ENCODE measurements at regions not wholly inside any gene's neighbourhood (a gene's known extent, or its start where the extent isn't known, plus 50 kb on each side); places are given as distances from the start of the nearest gene placed in this dataset.
"Not testable (repeated sequence)": the region's sequence is repeated elsewhere in the genome, so short reads cannot be mapped to it uniquely, and the experiment has no call there.

- Histone ChIP-seq H3K4me1 (ENCODE audit: low read length) (no peaks in the 10 kb centered on the region), H2AFZ (ENCODE audit: low read depth, low read length) (no peak overlapping the region), H3K27me3 (ENCODE audit: low read depth, low read length) (peaks cover 9% of the 10 kb centered on the region; the same call in 1 of the 2 replicates), H3K4me3 (ENCODE audit: low read length) (no peak overlapping the region), H4K20me1 (ENCODE audit: insufficient read depth, low read length) (no peaks in the 10 kb centered on the region), H3K36me3 (replicated peaks; ENCODE audit: low read depth, low read length) (no peaks in the 10 kb centered on the region), H3K79me2 (ENCODE audit: low read length) (no peaks in the 10 kb centered on the region), H3K27ac (ENCODE audit: low read length) (no peak overlapping the region), H3K9ac (ENCODE audit: low read length) (no peak overlapping the region), H3K9me3 (ENCODE audit: insufficient read depth, low read length) (no peaks in the 10 kb centered on the region), H3K4me2 (ENCODE audit: low read length) (no peak overlapping the region)
- TF ChIP-seq, protein P1, sequence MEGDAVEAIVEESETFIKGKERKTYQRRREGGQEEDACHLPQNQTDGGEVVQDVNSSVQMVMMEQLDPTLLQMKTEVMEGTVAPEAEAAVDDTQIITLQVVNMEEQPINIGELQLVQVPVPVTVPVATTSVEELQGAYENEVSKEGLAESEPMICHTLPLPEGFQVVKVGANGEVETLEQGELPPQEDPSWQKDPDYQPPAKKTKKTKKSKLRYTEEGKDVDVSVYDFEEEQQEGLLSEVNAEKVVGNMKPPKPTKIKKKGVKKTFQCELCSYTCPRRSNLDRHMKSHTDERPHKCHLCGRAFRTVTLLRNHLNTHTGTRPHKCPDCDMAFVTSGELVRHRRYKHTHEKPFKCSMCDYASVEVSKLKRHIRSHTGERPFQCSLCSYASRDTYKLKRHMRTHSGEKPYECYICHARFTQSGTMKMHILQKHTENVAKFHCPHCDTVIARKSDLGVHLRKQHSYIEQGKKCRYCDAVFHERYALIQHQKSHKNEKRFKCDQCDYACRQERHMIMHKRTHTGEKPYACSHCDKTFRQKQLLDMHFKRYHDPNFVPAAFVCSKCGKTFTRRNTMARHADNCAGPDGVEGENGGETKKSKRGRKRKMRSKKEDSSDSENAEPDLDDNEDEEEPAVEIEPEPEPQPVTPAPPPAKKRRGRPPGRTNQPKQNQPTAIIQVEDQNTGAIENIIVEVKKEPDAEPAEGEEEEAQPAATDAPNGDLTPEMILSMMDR (IDR thresholded peaks at IDR 0.05; ENCODE audit: low read depth, low read length), result no peak
Observed at GRCh38 chr15:91356083-91356482, 256.0 kb downstream of the SV2B start.

- H3K9me3 ChIP-seq (ENCODE audit: insufficient read depth, low read length), result no peaks in the 10 kb centered on the region
- no peak overlapping the region for H3K4me2 ChIP-seq (ENCODE audit: low read length)
- H4K20me1 ChIP-seq (ENCODE audit: insufficient read depth, low read length), result no peaks in the 10 kb centered on the region
- H3K4me3 ChIP-seq (ENCODE audit: low read length), result no peak overlapping the region
- no peaks in the 10 kb centered on the region for H3K36me3 ChIP-seq (replicated peaks; ENCODE audit: low read depth, low read length)
- H3K4me1 ChIP-seq (ENCODE audit: low read length), result no peaks in the 10 kb centered on the region
- no peak overlapping the region for H3K9ac ChIP-seq (ENCODE audit: low read length)
- no peak overlapping the region for H2AFZ ChIP-seq (ENCODE audit: low read depth, low read length)
- H3K27ac ChIP-seq (ENCODE audit: low read length), result no peak overlapping the region
- peaks cover 9% of the 10 kb centered on the region; the same call in 1 of the 2 replicates for H3K27me3 ChIP-seq (ENCODE audit: low read depth, low read length)
- no peak for TF ChIP-seq EZH2phosphoT487 (IDR thresholded peaks at IDR 0.05; ENCODE audit: low read depth)
- TF ChIP-seq, protein P1 (IDR thresholded peaks at IDR 0.05; ENCODE audit: low read depth, low read length), result no peak
- H3K79me2 ChIP-seq (ENCODE audit: low read length), result no peaks in the 10 kb centered on the region
Observed at GRCh38 chr15:91357011-91357410, 257.0 kb downstream of the SV2B start.

DNA sequence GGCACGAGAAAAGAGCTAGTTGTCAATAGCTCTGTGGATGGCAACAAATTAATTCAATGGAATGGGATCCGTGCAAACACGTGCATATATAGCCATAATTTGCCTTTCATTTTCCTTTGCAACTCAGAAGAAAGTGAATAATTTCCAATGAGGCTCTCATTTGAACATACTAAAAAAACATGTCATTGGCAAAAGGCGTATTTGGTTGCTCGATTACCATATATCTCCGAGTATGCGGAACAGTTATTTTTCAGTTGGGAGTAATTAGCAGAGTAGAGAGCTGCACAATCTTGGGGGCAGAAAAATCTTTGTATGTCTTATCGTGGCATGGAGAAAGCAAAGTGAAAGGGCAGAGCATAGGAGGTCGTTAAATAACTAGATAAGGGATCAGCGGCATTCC is 257.4 kb downstream of the SV2B start:
- Histone ChIP-seq H3K4me1 (ENCODE audit: low read length) (no peaks in the 10 kb centered on the region), H3K36me3 (replicated peaks; ENCODE audit: low read depth, low read length) (no peaks in the 10 kb centered on the region), H3K27ac (ENCODE audit: low read length) (no peak overlapping the region), H3K27me3 (ENCODE audit: low read depth, low read length) (peaks cover 9% of the 10 kb centered on the region; the same call in 1 of the 2 replicates), H3K9ac (ENCODE audit: low read length) (no peak overlapping the region), H4K20me1 (ENCODE audit: insufficient read depth, low read length) (no peaks in the 10 kb centered on the region), H3K79me2 (ENCODE audit: low read length) (no peaks in the 10 kb centered on the region), H2AFZ (ENCODE audit: low read depth, low read length) (no peak overlapping the region), H3K4me3 (ENCODE audit: low read length) (no peak overlapping the region), H3K9me3 (ENCODE audit: insufficient read depth, low read length) (no peaks in the 10 kb centered on the region), H3K4me2 (ENCODE audit: low read length) (no peak overlapping the region)
- no peak for TF ChIP-seq EZH2phosphoT487 (IDR thresholded peaks at IDR 0.05; ENCODE audit: low read depth)
- TF ChIP-seq, protein P1 (IDR thresholded peaks at IDR 0.05; ENCODE audit: low read depth, low read length), result no peak

DNA sequence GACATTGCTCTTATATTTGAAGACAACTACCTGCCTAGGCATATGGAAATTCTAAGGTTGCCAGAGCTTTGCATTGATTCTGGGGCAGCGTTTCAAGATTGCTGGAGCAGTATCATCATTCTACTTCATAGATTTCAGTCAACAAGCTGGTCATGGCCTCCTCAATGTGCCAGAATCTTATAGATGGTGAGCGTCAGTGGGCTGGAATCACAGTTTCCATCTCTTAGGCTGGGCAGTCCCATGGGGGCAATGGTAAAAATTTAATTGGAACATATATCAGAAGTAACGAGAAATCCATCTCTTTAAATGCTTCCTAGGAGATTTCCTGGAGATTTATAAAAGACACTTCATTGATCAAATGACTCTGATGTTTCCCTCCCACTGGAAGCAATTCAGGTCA is 258.3 kb downstream of the SV2B start:
- Histone ChIP-seq H3K36me3 (replicated peaks; ENCODE audit: low read depth, low read length) (no peaks in the 10 kb centered on the region), H3K9me3 (ENCODE audit: insufficient read depth, low read length) (no peaks in the 10 kb centered on the region), H3K27me3 (ENCODE audit: low read depth, low read length) (peaks cover 8% of the 10 kb centered on the region; the same call in 1 of the 2 replicates), H4K20me1 (ENCODE audit: insufficient read depth, low read length) (no peaks in the 10 kb centered on the region), H3K4me2 (ENCODE audit: low read length) (no peak overlapping the region), H3K9ac (ENCODE audit: low read length) (no peak overlapping the region), H2AFZ (ENCODE audit: low read depth, low read length) (no peak overlapping the region), H3K27ac (ENCODE audit: low read length) (no peak overlapping the region), H3K4me3 (ENCODE audit: low read length) (no peak overlapping the region), H3K79me2 (ENCODE audit: low read length) (no peaks in the 10 kb centered on the region), H3K4me1 (ENCODE audit: low read length) (no peaks in the 10 kb centered on the region)
- TF ChIP-seq, protein P1 (IDR thresholded peaks at IDR 0.05; ENCODE audit: low read depth, low read length), result no peak
- TF ChIP-seq EZH2phosphoT487 (IDR thresholded peaks at IDR 0.05; ENCODE audit: low read depth), result no peak

- not testable (repeated sequence) for H3K36me3 ChIP-seq (replicated peaks; ENCODE audit: low read depth, low read length); H3K4me2 ChIP-seq (ENCODE audit: low read length); H3K4me3 ChIP-seq (ENCODE audit: low read length); H3K4me1 ChIP-seq (ENCODE audit: low read length); H3K27ac ChIP-seq (ENCODE audit: low read length); H2AFZ ChIP-seq (ENCODE audit: low read depth, low read length); H3K27me3 ChIP-seq (ENCODE audit: low read depth, low read length); H3K79me2 ChIP-seq (ENCODE audit: low read length); H3K9me3 ChIP-seq (ENCODE audit: insufficient read depth, low read length); H3K9ac ChIP-seq (ENCODE audit: low read length); H4K20me1 ChIP-seq (ENCODE audit: insufficient read depth, low read length)
Observed at GRCh38 chr15:91361696-91362095, 261.6 kb downstream of the SV2B start.

Measured in OCI-LY3 (cell line).